ENCODE measurements at regions not wholly inside any gene's neighbourhood (a gene's known extent, or its start where the extent isn't known, plus 50 kb on each side); places are given as distances from the start of the nearest gene placed in this dataset.

GRCh38 chr4:137310166-137310565, 222.1 kb downstream of the PCDH18 start:
- DNase-seq: no peak

- no peak for DNase-seq
These were observed 222.9 kb downstream of the PCDH18 start for GRCh38 chr4:137309424-137309823.

DNA sequence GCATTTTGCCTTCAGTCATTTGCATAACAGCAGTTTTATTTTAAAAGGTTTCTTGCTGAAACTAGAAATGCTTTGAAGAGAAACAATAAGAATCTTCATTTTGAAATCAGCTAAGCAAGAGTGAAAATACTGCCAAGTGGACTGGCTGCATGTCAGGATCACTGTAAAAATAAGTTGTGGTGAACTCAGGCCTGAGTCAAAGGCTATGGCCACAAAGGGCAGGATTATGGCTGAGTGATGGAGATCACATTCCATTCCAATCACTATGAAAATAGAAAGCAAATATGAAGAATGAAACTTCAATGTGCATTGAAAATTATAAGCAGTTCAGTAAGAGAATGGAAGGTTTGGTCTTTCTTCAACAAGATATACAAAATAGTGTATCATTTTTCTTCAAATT, 224.5 kb downstream of the PCDH18 start:
- DNase-seq: no peak

DNA sequence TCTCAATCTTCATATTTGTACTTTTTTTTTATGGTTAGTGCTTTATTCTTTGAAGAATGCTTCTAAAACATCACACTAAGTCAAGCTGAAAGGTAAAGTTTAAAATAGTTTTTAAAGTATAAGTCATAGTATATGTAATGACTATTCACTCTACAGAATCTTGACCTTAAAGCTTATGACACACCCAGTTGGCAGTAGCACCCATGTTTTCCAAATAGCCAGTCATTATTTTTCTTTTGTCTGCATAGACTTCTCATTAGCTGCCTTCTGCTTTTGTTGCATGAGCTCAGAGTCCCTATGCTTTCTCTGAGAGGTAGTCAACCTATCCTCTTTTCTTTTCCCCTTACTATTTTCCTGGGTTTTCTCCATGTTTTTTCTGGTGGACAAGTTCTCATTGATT, 231.5 kb downstream of the PCDH18 start:
- DNase-seq: no peak

GRCh38 chr4:137299281-137299680, 233.0 kb downstream of the PCDH18 start:
- DNase-seq: no peak

DNA sequence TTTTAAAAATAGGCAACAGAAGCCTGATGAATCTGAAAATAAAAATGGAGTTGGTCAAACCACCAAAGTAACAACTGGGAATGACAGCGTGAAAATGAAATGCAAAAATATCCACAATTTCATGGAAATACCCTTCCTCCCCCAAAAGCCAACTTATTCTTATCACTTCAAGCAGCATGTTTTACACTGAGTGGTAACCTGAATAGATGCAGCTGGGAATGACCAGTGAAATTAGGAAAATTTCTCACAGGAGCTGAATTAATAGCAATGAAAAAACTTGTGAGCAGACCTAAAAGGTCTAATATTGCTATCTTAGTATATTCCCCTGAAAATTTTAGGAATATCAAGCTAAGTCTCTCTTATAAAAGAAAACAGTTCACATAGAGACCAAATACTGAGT, 239.0 kb downstream of the PCDH18 start:
- no peak for DNase-seq

DNA sequence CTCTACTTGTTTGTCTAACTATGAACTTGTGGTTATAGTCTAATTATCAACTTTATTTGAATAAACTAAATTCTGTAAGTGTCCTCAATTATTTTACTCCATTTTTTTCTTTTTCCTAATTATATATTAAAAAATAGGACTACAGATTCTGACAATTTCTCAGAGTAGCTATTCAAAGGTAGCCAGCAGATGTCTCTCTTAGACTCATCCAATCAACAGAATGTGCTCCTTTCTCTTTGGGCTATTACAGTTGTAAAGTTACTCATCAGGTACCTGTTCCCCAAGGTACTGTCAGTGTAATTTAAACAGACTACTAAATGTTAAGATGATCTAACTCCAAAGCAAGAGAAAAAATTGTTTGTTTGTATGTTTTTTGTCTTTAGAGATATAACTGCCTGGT, 248.6 kb downstream of the PCDH18 start:
- no peak for DNase-seq

DNA sequence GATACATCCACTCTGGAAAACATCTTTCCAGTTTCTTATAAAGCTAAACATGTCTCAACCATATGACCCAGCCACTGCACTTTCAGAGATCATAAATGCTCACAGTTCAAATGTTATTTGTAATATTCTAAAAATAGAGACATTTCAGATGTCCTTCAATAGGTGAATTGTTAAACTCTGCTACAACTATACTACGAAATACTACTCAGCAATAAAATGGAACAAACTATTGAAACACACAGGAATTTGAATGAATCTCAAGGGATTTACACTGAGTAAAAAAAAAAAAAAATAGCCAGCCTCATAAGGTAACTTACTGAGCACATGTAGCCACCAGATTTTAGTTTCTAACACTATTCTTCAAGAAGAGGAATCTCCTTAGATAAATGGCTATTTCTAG, 253.9 kb downstream of the PCDH18 start:
- DNase-seq: no peak

DNA sequence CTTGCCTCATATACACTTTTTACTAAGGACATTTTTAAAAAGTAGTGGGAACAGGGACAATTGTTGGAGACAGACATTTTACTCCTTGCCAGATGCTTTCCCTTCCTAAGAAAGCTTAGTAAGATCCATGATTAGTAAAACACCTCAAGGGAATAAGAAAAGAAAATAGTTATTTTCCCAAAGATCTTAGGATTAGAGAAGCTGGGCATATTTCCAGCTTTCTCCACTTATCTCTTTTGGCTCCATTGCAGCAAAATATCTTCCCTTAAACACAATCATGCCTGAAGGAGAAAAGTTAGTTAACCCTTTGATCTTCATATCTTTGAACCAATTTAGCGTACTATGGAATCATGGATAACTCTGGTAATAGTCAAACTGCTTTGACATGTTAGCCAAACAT, 257.9 kb downstream of the PCDH18 start:
- DNase-seq: no peak

GRCh38 chr4:137267024-137267423, 265.3 kb downstream of the PCDH18 start:
- DNase-seq: no peak

DNA sequence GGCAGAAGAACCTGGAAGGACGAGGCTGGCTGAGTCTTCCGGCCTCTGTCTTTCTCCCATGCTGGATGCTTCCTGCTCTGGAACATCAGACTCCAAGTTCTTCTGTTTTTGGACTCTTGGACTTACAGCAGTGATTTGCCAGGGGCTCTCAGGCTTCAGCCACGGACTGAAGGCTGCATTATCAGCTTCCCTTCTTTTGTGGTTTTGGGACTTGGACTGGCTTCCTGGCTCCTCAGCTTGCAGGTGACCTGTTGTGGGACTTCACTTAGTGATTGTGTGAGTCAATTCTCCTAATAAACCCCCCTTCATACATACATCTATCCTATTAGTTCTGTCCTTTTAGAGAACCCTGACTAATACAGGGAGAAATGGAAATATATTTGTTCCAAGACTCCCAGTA, 265.8 kb downstream of the PCDH18 start:
- DNase-seq: no peak

DNA sequence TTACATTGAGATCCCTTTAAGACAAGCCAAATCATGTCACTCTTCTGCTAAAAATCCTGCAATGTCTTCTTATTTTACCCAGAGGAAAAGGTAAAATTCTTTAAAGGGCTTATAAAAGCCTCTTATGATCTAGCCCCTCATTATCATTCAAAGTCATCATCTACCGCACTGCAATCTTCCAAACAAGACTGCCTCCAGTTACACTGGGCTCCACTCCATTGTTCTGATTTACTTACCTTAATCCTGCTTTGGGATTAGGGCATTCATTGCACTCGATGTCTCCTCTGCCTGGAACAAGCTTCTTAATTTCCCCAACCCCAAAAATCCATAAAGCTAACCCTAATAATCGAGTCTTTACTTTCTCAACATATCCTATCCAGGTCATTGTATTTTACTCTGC, 269.1 kb downstream of the PCDH18 start:
- DNase-seq: no peak

DNA sequence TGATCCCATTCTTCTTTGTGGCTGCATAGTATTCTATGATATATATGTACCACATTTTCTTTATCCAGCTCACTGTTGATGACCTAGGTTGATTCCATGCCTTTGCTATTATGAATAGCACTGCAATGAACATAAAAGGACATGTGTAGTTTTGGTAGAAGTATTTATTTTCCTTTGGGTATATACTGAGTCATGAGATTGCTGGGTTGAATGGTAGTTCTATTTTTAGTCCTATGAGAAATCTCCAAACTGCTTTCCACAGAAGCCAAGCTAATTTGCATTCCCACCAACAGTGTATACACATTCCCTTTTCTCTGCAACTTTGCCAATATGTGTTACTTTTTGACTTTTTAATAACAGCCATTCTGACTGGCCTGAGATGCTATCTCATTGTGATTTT, 278.3 kb downstream of the PCDH18 start:
- DNase-seq: no peak

DNA sequence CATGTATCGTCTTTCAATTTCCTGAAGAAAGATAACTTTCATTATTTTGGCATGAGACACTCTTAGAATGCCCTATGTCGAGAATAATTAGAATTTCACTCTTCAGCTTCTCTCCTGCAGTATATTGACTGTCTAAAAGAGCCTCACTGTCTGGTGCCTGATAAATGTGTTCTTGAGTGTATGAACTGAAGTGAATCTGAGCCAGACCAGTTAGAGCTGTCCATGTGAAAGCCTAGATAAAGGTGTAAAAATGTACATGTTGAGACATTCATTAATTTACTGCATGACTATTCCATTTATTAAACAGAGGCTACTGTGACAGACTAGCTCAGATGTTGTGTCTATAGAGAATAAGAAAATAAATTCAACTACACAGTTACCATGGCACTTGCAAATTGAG, 283.2 kb downstream of the PCDH18 start:
- no peak for DNase-seq

DNA sequence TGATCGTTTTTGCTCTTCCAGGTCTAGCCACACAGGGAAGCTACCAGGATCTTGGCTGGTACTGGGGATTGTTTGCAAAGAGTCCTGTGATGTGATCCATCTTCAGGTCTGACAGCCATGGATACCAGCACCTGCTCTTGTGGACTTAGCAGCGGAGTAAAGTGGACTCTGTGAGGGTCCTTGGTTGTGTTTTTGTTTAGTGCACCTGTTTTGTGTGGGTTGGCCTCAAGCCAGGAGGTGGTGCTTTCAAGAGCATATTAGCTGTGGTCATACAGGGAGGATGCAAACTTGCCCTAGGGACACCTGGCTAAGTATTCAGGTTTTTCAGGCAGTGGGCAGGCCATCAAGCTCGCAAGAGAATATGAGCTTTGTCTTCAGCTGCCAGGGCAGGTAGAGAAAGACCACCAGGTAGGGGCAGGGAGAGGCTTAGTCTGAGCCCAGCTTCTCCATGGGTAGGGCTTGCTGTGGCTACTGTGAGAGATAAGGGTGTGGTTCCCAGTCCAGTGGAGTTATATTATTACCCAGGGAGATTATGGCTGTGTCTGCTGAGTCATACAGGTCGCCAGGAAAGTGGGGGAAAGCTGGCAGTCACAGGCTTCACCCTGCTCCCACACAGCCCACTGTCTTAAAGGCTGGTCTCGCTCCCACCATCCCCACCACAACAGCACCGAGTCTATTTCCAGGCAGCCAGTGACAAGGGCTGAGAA, 293.7 kb downstream of the PCDH18 start:
- DNase-seq: no peak

DNA sequence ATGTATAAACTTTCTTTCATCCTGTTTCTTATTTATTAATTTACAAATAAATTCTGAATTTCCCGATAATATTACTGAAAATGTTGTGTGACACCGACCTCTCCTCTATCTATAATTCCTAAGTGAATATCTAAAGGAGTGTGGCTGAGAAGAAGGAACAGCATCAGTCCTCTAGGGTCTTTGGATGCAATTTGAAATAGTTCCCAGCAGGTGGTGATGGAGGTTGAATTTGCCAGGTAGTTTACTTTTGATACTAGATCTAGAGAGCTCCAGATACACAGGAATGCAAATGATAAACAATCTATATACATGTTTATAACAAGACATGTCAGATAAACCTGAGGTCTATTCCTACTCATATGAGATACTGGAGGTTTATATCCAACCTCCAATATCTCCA, 305.4 kb downstream of the PCDH18 start:
- DNase-seq: no peak

DNA sequence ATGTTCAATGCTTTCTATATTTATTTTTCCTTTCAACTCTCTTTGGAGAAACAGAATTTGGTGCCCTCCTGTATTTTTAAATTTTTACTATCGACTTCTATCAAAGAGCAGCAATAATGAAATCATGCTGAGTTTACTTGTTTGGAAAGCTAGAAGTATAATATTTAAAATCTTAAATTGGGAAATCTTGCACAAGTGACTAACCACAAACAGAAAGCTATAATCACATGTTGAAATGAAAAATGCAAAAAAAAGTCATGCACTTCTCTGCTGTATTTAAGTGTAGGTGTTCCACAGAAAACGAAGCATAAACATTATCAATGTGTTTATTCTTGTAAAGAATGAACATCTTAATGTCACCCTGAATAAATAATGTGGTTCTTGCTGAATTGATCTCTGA, 306.1 kb downstream of the PCDH18 start:
- no peak for DNase-seq

- DNase-seq: no peak
These were observed 318.7 kb downstream of the PCDH18 start for GRCh38 chr4:137213372-137214173.

GRCh38 chr4:137212601-137213000, 319.7 kb downstream of the PCDH18 start:
- no peak for DNase-seq

GRCh38 chr4:137209240-137209639, 323.1 kb downstream of the PCDH18 start:
- no peak for DNase-seq

DNA sequence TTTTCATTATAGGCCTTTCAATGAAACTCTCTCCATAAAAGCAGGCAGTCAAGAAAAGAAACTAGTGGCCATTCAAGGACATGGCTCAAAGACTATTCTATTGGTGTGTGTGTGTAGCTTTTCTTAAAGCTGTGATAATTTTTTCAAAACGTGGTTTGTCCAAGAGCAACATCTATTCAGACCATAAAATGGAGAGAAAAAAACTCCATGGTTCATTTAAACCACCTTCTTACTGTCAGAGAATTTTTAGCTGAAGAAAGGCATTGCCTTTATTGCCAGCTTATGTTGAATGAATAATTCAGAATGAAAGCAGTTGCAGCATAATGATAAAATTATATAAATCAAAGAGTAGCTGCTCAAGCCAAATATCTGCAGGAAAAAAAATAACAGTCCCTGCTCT, 325.5 kb downstream of the PCDH18 start:
- no peak for DNase-seq

GRCh38 chr4:137203601-137204000, 328.7 kb downstream of the PCDH18 start:
- DNase-seq: no peak

GRCh38 chr4:137200322-137200721, 332.0 kb downstream of the PCDH18 start:
- DNase-seq: no peak

GRCh38 chr4:137198791-137199190, 333.5 kb downstream of the PCDH18 start:
- DNase-seq: no peak

GRCh38 chr4:137194670-137195069, 337.6 kb downstream of the PCDH18 start:
- DNase-seq: no peak

All from GF-D8 (cell line).